H54 (cell line): ENCODE measurements at regions not wholly inside any gene's neighbourhood (a gene's known extent, or its start where the extent isn't known, plus 50 kb on each side); places are given as distances from the start of the nearest gene placed in this dataset.

Experiments used
- DNase-seq: peaks from one replicate; pipeline ENCODE4 v3.0.0; 2011; ENCODE audit warnings: low spot score, mixed read lengths; ENCODE audit not compliant: insufficient read length
- FAIRE-seq: peaks from 3 replicates; lab custom pipeline; 2011; peaks lifted over from hg19 to GRCh38; lab: Jason Lieb, UNC
- POLR2A ChIP-seq: IDR thresholded peaks from 2 replicates; pipeline ENCODE4 v1.6.1; 2011; ENCODE audit warnings: low read depth, mild to moderate bottlenecking, low read length

- no peak for TF ChIP-seq POLR2A
- DNase-seq: no peak
- FAIRE-seq: no peak
Measured at GRCh38 chr1:201763455-201764140, 65.4 kb upstream of the IPO9 start.

GRCh38 chr1:201764166-201764565 is 64.8 kb upstream of the IPO9 start:
- DNase-seq (no peak), FAIRE-seq (no peak)
- no peak for TF ChIP-seq POLR2A

GRCh38 chr1:201764579-201764978 is 64.4 kb upstream of the IPO9 start:
- FAIRE-seq (no peak), DNase-seq (no peak)
- TF ChIP-seq POLR2A: no peak

- TF ChIP-seq POLR2A: no peak
- DNase-seq: peak; percentile 58
- peak; percentile 64 for FAIRE-seq
Measured at GRCh38 chr1:201766131-201766866, 62.7 kb upstream of the IPO9 start.

GRCh38 chr1:201767339-201767738 is 61.6 kb upstream of the IPO9 start:
- FAIRE-seq (no peak), DNase-seq (no peak)
- TF ChIP-seq POLR2A: no peak

- no peak for FAIRE-seq
- TF ChIP-seq POLR2A: no peak
Measured at GRCh38 chr1:201769072-201769471, 59.9 kb upstream of the IPO9 start.

GRCh38 chr1:201769966-201770365 is 59.0 kb upstream of the IPO9 start:
- no peak for DNase-seq

More at GRCh38 chr1:201769072-201769471, 59.9 kb upstream of the IPO9 start:
- no peak for DNase-seq

GRCh38 chr1:201771466-201771865 is 57.5 kb upstream of the IPO9 start:
- DNase-seq (no peak), FAIRE-seq (no peak)
- no peak for TF ChIP-seq POLR2A

More at GRCh38 chr1:201769966-201770365, 59.0 kb upstream of the IPO9 start:
- no peak for FAIRE-seq
- TF ChIP-seq POLR2A: no peak

- DNase-seq (no peak), FAIRE-seq (no peak)
- no peak for TF ChIP-seq POLR2A
Measured at GRCh38 chr1:201772178-201772577, 56.8 kb upstream of the IPO9 start.

- DNase-seq (no peak), FAIRE-seq (no peak)
- TF ChIP-seq POLR2A: no peak
Measured at GRCh38 chr1:201773764-201774163, 55.2 kb upstream of the IPO9 start.

GRCh38 chr1:201774224-201774982 is 54.6 kb upstream of the IPO9 start:
- DNase-seq: no peak
- TF ChIP-seq POLR2A: no peak
- no peak for FAIRE-seq

GRCh38 chr1:201774983-201775344 is 54.0 kb upstream of the IPO9 start:
- TF ChIP-seq POLR2A: no peak
- DNase-seq: no peak
- FAIRE-seq: no peak

- FAIRE-seq: no peak
Measured at GRCh38 chr1:201775380-201775779, 53.6 kb upstream of the IPO9 start.

More at GRCh38 chr1:201775380-201775779, 53.6 kb upstream of the IPO9 start:
- TF ChIP-seq POLR2A: no peak
- DNase-seq: no peak
